ENCODE measurements at regions not wholly inside any gene's neighbourhood (a gene's known extent, or its start where the extent isn't known, plus 50 kb on each side); places are given as distances from the start of the nearest gene placed in this dataset.

- POLR2A ChIA-PET, result no interaction called here
- Mint-ChIP-seq H3K27ac (no peak overlapping the region), H3K9me3 (peaks cover 7% of the 10 kb centered on the region), H3K36me3 (ENCODE audit: low read depth) (no peaks in the 10 kb centered on the region), H3K27me3 (no peaks in the 10 kb centered on the region), H3K4me3 (no peak overlapping the region), H3K4me1 (ENCODE audit: low read depth) (no peaks in the 10 kb centered on the region)
- CTCF ChIA-PET, result no interaction called here
- intact Hi-C loops (cut with micrococcal nuclease), result no loop called here
- ATAC-seq (no peak), DNase-seq (peak; percentile 22)
- peak; percentile 23 for TF ChIP-seq CTCF (IDR thresholded peaks at IDR 0.05)
Observed at GRCh38 chr5:164597293-164597900, 1092.0 kb downstream of the MAT2B start.

GRCh38 chr5:164600274-164600673, 1094.9 kb downstream of the MAT2B start:
- CTCF ChIA-PET, result no interaction called here
- intact Hi-C loops (cut with micrococcal nuclease), result no loop called here
- peaks cover 6% of the 10 kb centered on the region for H3K9me3 Mint-ChIP-seq
- no peaks in the 10 kb centered on the region for H3K4me1 Mint-ChIP-seq (ENCODE audit: low read depth)
- DNase-seq (no peak), ATAC-seq (no peak)
- H3K27me3 Mint-ChIP-seq, result no peaks in the 10 kb centered on the region
- H3K4me3 Mint-ChIP-seq, result no peak overlapping the region
- H3K36me3 Mint-ChIP-seq (ENCODE audit: low read depth), result no peaks in the 10 kb centered on the region
- no peak for TF ChIP-seq CTCF (IDR thresholded peaks at IDR 0.05)
- POLR2A ChIA-PET, result no interaction called here
- no peak overlapping the region for H3K27ac Mint-ChIP-seq

GRCh38 chr5:164600929-164601535, 1095.6 kb downstream of the MAT2B start:
- POLR2A ChIA-PET, result interaction anchor here (0.6 kb wide), 1 partner anchor 28 kb away, joined by 3 read pairs; no protein-coding TSS in a partner anchor
- CTCF ChIA-PET, result no interaction called here
- no peaks in the 10 kb centered on the region for H3K36me3 Mint-ChIP-seq (ENCODE audit: low read depth)
- DNase-seq (no peak), ATAC-seq (no peak)
- no peaks in the 10 kb centered on the region for H3K4me1 Mint-ChIP-seq (ENCODE audit: low read depth)
- no peak for TF ChIP-seq CTCF (IDR thresholded peaks at IDR 0.05)
- no peak overlapping the region for H3K27ac Mint-ChIP-seq
- intact Hi-C loops (cut with micrococcal nuclease), result no loop called here
- no peaks in the 10 kb centered on the region for H3K27me3 Mint-ChIP-seq
- H3K4me3 Mint-ChIP-seq, result no peak overlapping the region
- H3K9me3 Mint-ChIP-seq, result peaks cover 6% of the 10 kb centered on the region

GRCh38 chr5:164608507-164608906, 1103.1 kb downstream of the MAT2B start:
- Mint-ChIP-seq H3K27ac (no peak overlapping the region), H3K4me1 (ENCODE audit: low read depth) (no peaks in the 10 kb centered on the region), H3K36me3 (ENCODE audit: low read depth) (no peaks in the 10 kb centered on the region), H3K4me3 (no peak overlapping the region), H3K9me3 (peaks cover 4% of the 10 kb centered on the region), H3K27me3 (no peaks in the 10 kb centered on the region)
- DNase-seq, result no peak
- intact Hi-C loops (cut with micrococcal nuclease), result no loop called here
- no peak for TF ChIP-seq CTCF (IDR thresholded peaks at IDR 0.05)
- ChIA-PET POLR2A (no interaction called here), CTCF (no interaction called here)
- no peak for ATAC-seq

- ChIA-PET CTCF (interaction anchor here (1.1 kb wide), 1 partner anchor 17 kb away, joined by 3 read pairs; no protein-coding TSS in a partner anchor), POLR2A (no interaction called here)
- Mint-ChIP-seq H3K27me3 (no peaks in the 10 kb centered on the region), H3K4me3 (no peak overlapping the region), H3K9me3 (peaks cover 2% of the 10 kb centered on the region), H3K27ac (no peak overlapping the region), H3K36me3 (ENCODE audit: low read depth) (no peaks in the 10 kb centered on the region), H3K4me1 (ENCODE audit: low read depth) (no peaks in the 10 kb centered on the region)
- intact Hi-C loops (cut with micrococcal nuclease), result no loop called here
- no peak for ATAC-seq
- TF ChIP-seq CTCF (IDR thresholded peaks at IDR 0.05), result no peak
- DNase-seq, result no peak
Observed at GRCh38 chr5:164610374-164610773, 1105.0 kb downstream of the MAT2B start.

Data from activated CD8-positive, alpha-beta T cell treated with anti-CD3 and anti-CD28 coated beads for 36 hours (primary cell).